H1 (cell line): ENCODE measurements at regions not wholly inside any gene's neighbourhood (a gene's known extent, or its start where the extent isn't known, plus 50 kb on each side); places are given as distances from the start of the nearest gene placed in this dataset.

Source experiments
- CTCF ChIA-PET: fragments of 300-600 bp; sonication (Branson Sonifier 250); formaldehyde crosslinking; loops from one replicate; lab custom pipeline; 2021; ENCODE audit not compliant: partially characterized antibody; lab: Charles Lee
- POLR2A ChIA-PET: fragments of 300-600 bp; sonication (Branson Sonifier 250); formaldehyde crosslinking; loops from one replicate; lab custom pipeline; 2021; ENCODE audit warnings: inconsistent platforms; ENCODE audit not compliant: partially characterized antibody; lab: Charles Lee
- DNase-seq, 2 experiments: peaks; one replicate each; pipeline versions ENCODE4 v3.0.0 to v3.0.0-alpha.2; 2010 to 2022; ENCODE audit warnings: low spot score in 2 of 2, low read depth in 1 of 2, mixed read lengths in 1 of 2
- FAIRE-seq: peaks from 2 replicates; lab custom pipeline; 2011; peaks lifted over from hg19 to GRCh38; lab: Jason Lieb, UNC
- H2AFZ ChIP-seq: 2 replicates; pipeline ENCODE4 v1.8.1; 2012; ENCODE audit warnings: low read length, inconsistent platforms
- H2AK5ac ChIP-seq: 2 replicates; pipeline ENCODE4 v1.6.1; 2013; ENCODE audit warnings: low read depth, low read length
- H2BK120ac ChIP-seq: replicated peaks from 2 replicates; pipeline ENCODE3; 2013; ENCODE audit warnings: low read depth, low read length, inconsistent platforms
- H2BK12ac ChIP-seq: 2 replicates; pipeline ENCODE4 v1.6.1; 2013; ENCODE audit warnings: low read depth, low read length
- H2BK15ac ChIP-seq: 2 replicates; pipeline ENCODE4 v1.6.1; 2013; ENCODE audit warnings: low read length
- H2BK20ac ChIP-seq: 2 replicates; pipeline ENCODE4 v1.6.1; 2013; ENCODE audit warnings: low read length
- H2BK5ac ChIP-seq: 2 replicates; pipeline ENCODE4 v1.6.1; 2013; ENCODE audit warnings: low read depth, low read length
- H3K14ac ChIP-seq: 2 replicates; pipeline ENCODE4 v1.6.1; 2013; ENCODE audit warnings: inconsistent platforms; ENCODE audit not compliant: insufficient read length
- H3K18ac ChIP-seq: 2 replicates; pipeline ENCODE4 v1.6.1; 2013; ENCODE audit warnings: low read length; ENCODE audit errors: extremely low read depth
- H3K23ac ChIP-seq: 2 replicates; pipeline ENCODE4 v1.6.1; 2013; ENCODE audit warnings: inconsistent platforms; ENCODE audit not compliant: insufficient read length
- H3K23me2 ChIP-seq: 2 replicates; pipeline ENCODE4 v1.6.1; 2013; ENCODE audit warnings: low read depth, low read length
- H3K27ac ChIP-seq: 2 replicates; pipeline ENCODE4 v1.6.1; 2011; ENCODE audit warnings: low read depth, low read length, inconsistent platforms
- H3K27me3 ChIP-seq, 4 experiments: replicated peaks in 1 of 4; 1 replicate in 1 of 4; 2 replicates in 3 of 4; pipeline versions ENCODE4 v1.6.1 to v1.8.1; 2011 to 2013; ENCODE audit warnings: low read length in 3 of 4, mild to moderate bottlenecking in 3 of 4, inconsistent platforms in 2 of 4, mixed read lengths in 2 of 4, moderate library complexity in 1 of 4; ENCODE audit not compliant: control insufficient read depth in 3 of 4, insufficient read depth in 3 of 4; ENCODE audit errors: extremely low read depth in 1 of 4
- H3K36me3 ChIP-seq, 4 experiments: 2 replicates each; pipeline versions ENCODE4 v1.6.1 to v1.8.1; 2011 to 2013; ENCODE audit warnings: mild to moderate bottlenecking in 4 of 4, low read length in 3 of 4, moderate library complexity in 2 of 4, control low read depth in 1 of 4, inconsistent platforms in 1 of 4; ENCODE audit not compliant: insufficient read depth in 4 of 4, control insufficient read depth in 2 of 4
- H3K4ac ChIP-seq: replicated peaks from 2 replicates; pipeline ENCODE3; 2013; ENCODE audit warnings: low read length, low read depth, mixed read lengths, inconsistent platforms; ENCODE audit not compliant: insufficient read length
- H3K4me1 ChIP-seq, 4 experiments: replicated peaks in 1 of 4; 1 replicate in 1 of 4; 2 replicates in 3 of 4; pipeline versions ENCODE4 v1.6.1 to v1.8.1; 2011 to 2013; ENCODE audit warnings: low read length in 3 of 4, inconsistent platforms in 2 of 4, mixed read lengths in 1 of 4; ENCODE audit not compliant: insufficient read depth in 4 of 4, control insufficient read depth in 3 of 4
- H3K4me2 ChIP-seq, 2 experiments: 2 replicates each; pipeline versions ENCODE4 v1.6.1 to v1.8.1; 2011 to 2013; ENCODE audit warnings: low read depth in 2 of 2, low read length in 2 of 2, control low read depth in 1 of 2, inconsistent platforms in 1 of 2, mild to moderate bottlenecking in 1 of 2; ENCODE audit not compliant: insufficient read depth in 1 of 2
- H3K4me3 ChIP-seq, 4 experiments: fragments of 200-600, 300-600 bp in 1 of 4; sonication (generic), shearing (Covaris generic), sonication (Bioruptor Twin) in 1 of 4; 2 replicates each; pipeline versions ENCODE4 v1.5.1 to v1.8.1; 2011 to 2016; ENCODE audit warnings: low read length in 4 of 4, low read depth in 3 of 4, control low read depth in 2 of 4, inconsistent platforms in 2 of 4, mild to moderate bottlenecking in 2 of 4, mixed read lengths in 1 of 4, moderate library complexity in 1 of 4; ENCODE audit not compliant: insufficient read depth in 2 of 4; ENCODE audit errors: extremely low read depth in 1 of 4
- H3K56ac ChIP-seq: replicated peaks from 2 replicates; pipeline ENCODE3; 2013; ENCODE audit warnings: low read depth, mild to moderate bottlenecking, mixed read lengths, low read length, inconsistent platforms; ENCODE audit not compliant: insufficient read length
- H3K79me1 ChIP-seq: 2 replicates; pipeline ENCODE4 v1.6.1; 2013; ENCODE audit warnings: low read depth, low read length, control low read depth
- H3K79me2 ChIP-seq, 2 experiments: 2 replicates each; pipeline versions ENCODE4 v1.6.1 to v1.8.1; 2012 to 2013; ENCODE audit warnings: low read length in 2 of 2, mild to moderate bottlenecking in 2 of 2, inconsistent platforms in 1 of 2; ENCODE audit not compliant: insufficient read depth in 2 of 2, control insufficient read depth in 1 of 2
- H3K9ac ChIP-seq, 4 experiments: replicated peaks in 1 of 4; 1 replicate in 1 of 4; 2 replicates in 3 of 4; pipeline versions ENCODE4 v1.6.1 to v1.8.1; 2011 to 2013; ENCODE audit warnings: low read depth in 3 of 4, low read length in 3 of 4, control low read depth in 2 of 4, mild to moderate bottlenecking in 2 of 4, moderate library complexity in 2 of 4, inconsistent platforms in 1 of 4; ENCODE audit errors: extremely low read depth in 1 of 4
- H3K9me3 ChIP-seq, 2 experiments: 2 replicates each; pipeline versions ENCODE4 v1.6.1 to v1.8.1; 2012 to 2013; ENCODE audit warnings: mild to moderate bottlenecking in 2 of 2, moderate library complexity in 2 of 2, control low read depth in 1 of 2, inconsistent platforms in 1 of 2, low read depth in 1 of 2, low read length in 1 of 2, mixed read lengths in 1 of 2; ENCODE audit not compliant: insufficient read depth in 2 of 2
- H4K20me1 ChIP-seq, 2 experiments: replicated peaks in 1 of 2; 2 replicates each; pipeline versions ENCODE3 to v1.8.1; 2011 to 2013; ENCODE audit warnings: inconsistent platforms in 2 of 2, low read length in 2 of 2, mild to moderate bottlenecking in 1 of 2; ENCODE audit not compliant: insufficient read depth in 2 of 2, control insufficient read depth in 1 of 2
- H4K5ac ChIP-seq: 2 replicates; pipeline ENCODE4 v1.6.1; 2013; ENCODE audit warnings: low read length, low read depth, mixed read lengths, inconsistent platforms; ENCODE audit not compliant: insufficient read length
- H4K8ac ChIP-seq: 2 replicates; pipeline ENCODE4 v1.8.0; 2013; ENCODE audit warnings: mild to moderate bottlenecking, moderate library complexity, low read length, inconsistent platforms; ENCODE audit not compliant: insufficient read depth; ENCODE audit errors: extremely low read depth
- H4K91ac ChIP-seq: replicated peaks from 2 replicates; pipeline ENCODE3; 2013; ENCODE audit warnings: low read length, mixed read lengths, inconsistent platforms; ENCODE audit not compliant: insufficient read length
- BACH1 ChIP-seq: IDR thresholded peaks from 2 replicates; pipeline ENCODE4 v1.6.1; 2012; ENCODE audit warnings: low read length, improper control_type of control experiment
- BCL11A ChIP-seq, 2 experiments: IDR thresholded peaks; one replicate each; pipeline ENCODE4 v1.6.1; 2011; ENCODE audit warnings: low read depth in 2 of 2, low read length in 2 of 2, mild to moderate bottlenecking in 2 of 2
- BRCA1 ChIP-seq: IDR thresholded peaks from 2 replicates; pipeline ENCODE4 v1.6.1; 2012; ENCODE audit warnings: low read depth, low read length, improper control_type of control experiment
- CEBPB ChIP-seq: IDR thresholded peaks from 2 replicates; pipeline ENCODE4 v1.6.1; 2012; ENCODE audit warnings: low read depth, low read length
- EGR1 ChIP-seq: IDR thresholded peaks from 2 replicates; pipeline ENCODE4 v1.6.1; 2011; ENCODE audit warnings: low read depth, low read length, borderline replicate concordance
- FOSL1 ChIP-seq: IDR thresholded peaks from 2 replicates; pipeline ENCODE4 v1.6.1; 2011; ENCODE audit warnings: mild to moderate bottlenecking, low read depth, low read length, moderate library complexity; ENCODE audit not compliant: insufficient read depth
- GTF2F1 ChIP-seq: IDR thresholded peaks from 2 replicates; pipeline ENCODE4 v1.6.1; 2012; ENCODE audit warnings: low read depth, low read length, improper control_type of control experiment, borderline replicate concordance
- HDAC6 ChIP-seq: IDR thresholded peaks from one replicate; pipeline ENCODE4 v1.7.1; 2012; ENCODE audit warnings: low read depth, mild to moderate bottlenecking, inconsistent platforms, low read length, moderate library complexity
- KDM4A ChIP-seq: IDR thresholded peaks from one replicate; pipeline ENCODE4 v1.7.1; 2012; ENCODE audit warnings: low read depth, mild to moderate bottlenecking, moderate library complexity, low read length, inconsistent platforms; ENCODE audit not compliant: severe bottlenecking
- KDM5A ChIP-seq: fragments of 200-600 bp; IDR thresholded peaks from 2 replicates; pipeline ENCODE4 v1.7.1; 2012; ENCODE audit warnings: mild to moderate bottlenecking, low read length, inconsistent platforms, mixed read lengths
- MAFK ChIP-seq: IDR thresholded peaks from 2 replicates; pipeline ENCODE4 v1.6.1; 2012; ENCODE audit warnings: low read depth, mild to moderate bottlenecking, improper control_type of control experiment, low read length
- POLR2A ChIP-seq, 2 experiments: IDR thresholded peaks; 1 replicate in 1 of 2; 2 replicates in 1 of 2; pipeline ENCODE4 v1.6.1; 2011; ENCODE audit warnings: low read depth in 2 of 2, low read length in 2 of 2, mild to moderate bottlenecking in 2 of 2; ENCODE audit errors: control extremely low read depth in 1 of 2
- RAD21 ChIP-seq, 2 experiments: IDR thresholded peaks in 1 of 2; conservative IDR thresholded peaks in 1 of 2; 2 replicates each; pipeline ENCODE4 v1.6.1; 2011; ENCODE audit warnings: low read depth in 2 of 2, low read length in 2 of 2, improper control_type of control experiment in 1 of 2, inconsistent platforms in 1 of 2, mild to moderate bottlenecking in 1 of 2, moderate library complexity in 1 of 2
- SIX5 ChIP-seq: IDR thresholded peaks from 2 replicates; pipeline ENCODE4 v1.6.1; 2011; ENCODE audit warnings: mild to moderate bottlenecking, low read depth, low read length
- TAF7 ChIP-seq: optimal IDR thresholded peaks from 2 replicates; pipeline ENCODE3; 2011; ENCODE audit warnings: low read depth, mild to moderate bottlenecking, inconsistent platforms, low read length, moderate library complexity, borderline replicate concordance
- WGBS, 2 experiments: shearing (Covaris generic) in 1 of 2; methylation state at CpG; one replicate each; pipeline versions ENCODE4 v1.1.6 to v1.1.7; 2013 to 2015; ENCODE audit warnings: low lambda C conversion rate in 2 of 2, mixed read lengths in 2 of 2, inconsistent platforms in 1 of 2, low coverage in 1 of 2, missing lambda C conversion rate in 1 of 2; ENCODE audit not compliant: insufficient replicate concordance in 2 of 2, insufficient coverage in 1 of 2, insufficient read length in 1 of 2; ENCODE audit errors: extremely low coverage in 1 of 2, missing lambda C conversion rate in 1 of 2; 5-methylcytosine and 5-hydroxymethylcytosine counted together

DNA sequence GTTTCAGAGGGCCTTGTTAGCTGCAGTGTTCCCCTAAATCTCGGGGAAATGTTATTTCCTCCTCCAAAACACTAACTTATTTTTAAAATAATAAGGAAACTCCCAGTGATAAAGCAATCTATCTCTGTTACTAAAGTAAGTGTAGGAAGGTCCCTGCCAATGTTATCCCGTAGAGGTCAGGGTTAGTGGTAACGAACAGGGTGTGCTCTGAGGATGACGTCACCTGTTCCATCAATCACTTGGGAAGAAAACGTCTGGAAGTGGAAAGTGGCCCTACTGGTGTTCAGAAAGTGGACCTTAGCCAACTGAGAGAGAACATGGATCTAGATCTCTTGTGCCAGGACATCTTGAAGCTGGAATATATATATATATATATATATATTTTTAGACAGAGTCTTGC lies 249.5 kb downstream of the BCOR start:
- Histone ChIP-seq H2BK20ac (no peak overlapping the region), H2BK15ac (no peak overlapping the region), H3K9ac (no peak overlapping the region), H3K27ac (no peak overlapping the region), H4K91ac (no peak overlapping the region), H3K79me2 (no peaks in the 10 kb centered on the region), H2BK12ac (no peak overlapping the region), H3K4me3 (no peak overlapping the region), H4K5ac (no peak overlapping the region), H2AFZ (no peak overlapping the region), H3K18ac (no peak overlapping the region), H3K4ac (no peak overlapping the region), H2BK120ac (no peak overlapping the region), H2AK5ac (no peak overlapping the region), H3K23ac (no peak overlapping the region), H3K79me1 (no peaks in the 10 kb centered on the region), H4K8ac (no peak overlapping the region), H3K4me1 (peaks cover 0 to 16% (median 13%) of the 10 kb centered on the region in 4 experiments; a peak in 5 of 7 replicates), H2BK5ac (no peak overlapping the region), H3K56ac (no peak overlapping the region), H4K20me1 (no peaks in the 10 kb centered on the region), H3K23me2 (no peaks in the 10 kb centered on the region), H3K14ac (no peak overlapping the region), H3K9me3 (no peaks in the 10 kb centered on the region), H3K27me3 (no peaks in the 10 kb centered on the region), H3K36me3 (no peaks in the 10 kb centered on the region), H3K4me2 (no peak overlapping the region)
- POLR2A ChIA-PET, result no interaction called here
- WGBS, 2 experiments, result 80% methylated on average over 5 of the region's 5 CpGs; no CpG with 5 or more reads in 1 of the 2 experiments
- DNase-seq (no peak), FAIRE-seq (no peak)
- CTCF ChIA-PET, result interaction anchor here (0.6 to 1.3 kb wide), 3 partner anchors 13 to 554 kb away, joined by 3 to 5 read pairs (median 3); no protein-coding TSS in a partner anchor
- TF ChIP-seq BCL11A (IDR thresholded peaks at IDR 0.05; ENCODE audit: low read depth in 2 of 2, low read length in 2 of 2) (no peak), HDAC6 (no peak), CEBPB (no peak), GTF2F1 (no peak), BACH1 (no peak), RAD21 (IDR thresholded peaks at IDR 0.05 in 1 of 2, conservative IDR thresholded peaks at IDR 0.05 in 1 of 2; ENCODE audit: low read depth in 2 of 2, low read length in 2 of 2) (no peak), POLR2A (IDR thresholded peaks at IDR 0.05; ENCODE audit: control extremely low read depth in 1 of 2, low read depth in 2 of 2, low read length in 2 of 2) (no peak), KDM4A (no peak), EGR1 (no peak), SIX5 (no peak), FOSL1 (no peak), TAF7 (no peak), MAFK (no peak), BRCA1 (no peak), KDM5A (no peak)
